HEK293 (cell line): ENCODE measurements at regions not wholly inside any gene's neighbourhood (a gene's known extent, or its start where the extent isn't known, plus 50 kb on each side); places are given as distances from the start of the nearest gene placed in this dataset.

Source experiments
- ZBTB7A ChIP-seq: fragments of 450-650 bp; formaldehyde crosslinking; IDR thresholded peaks from 2 replicates; pipeline ENCODE4 v1.5.1; 2016; ENCODE audit warnings: low read depth, missing biosample characterization, missing genetic modification characterization
- ZNF16 ChIP-seq: fragments of 450-650 bp; formaldehyde crosslinking; IDR thresholded peaks from 2 replicates; pipeline ENCODE4 v1.5.1; 2016; ENCODE audit warnings: low read depth, missing biosample characterization, missing genetic modification characterization
- ZNF169 ChIP-seq: fragments of 450-650 bp; formaldehyde crosslinking; IDR thresholded peaks from 2 replicates; pipeline ENCODE4 v1.5.1; 2016; ENCODE audit warnings: missing biosample characterization, missing genetic modification characterization
- ZNF214 ChIP-seq: fragments of 450-650 bp; formaldehyde crosslinking; IDR thresholded peaks from 2 replicates; pipeline ENCODE4 v1.5.1; 2017; ENCODE audit warnings: missing biosample characterization, mild to moderate bottlenecking, missing genetic modification characterization, borderline replicate concordance
- ZNF624 ChIP-seq: fragments of 450-650 bp; formaldehyde crosslinking; IDR thresholded peaks from 2 replicates; pipeline ENCODE4 v1.5.1; 2017; ENCODE audit warnings: missing biosample characterization, missing genetic modification characterization
- TF ChIP-seq, protein P1 (sequence below): fragments of 450-650 bp; formaldehyde crosslinking; IDR thresholded peaks from 2 replicates; pipeline ENCODE4 v1.5.1; 2016; ENCODE audit warnings: missing biosample characterization, missing genetic modification characterization
- TF ChIP-seq, protein P2 (sequence below): fragments of 450-650 bp; formaldehyde crosslinking; IDR thresholded peaks from 2 replicates; pipeline ENCODE4 v1.5.1; 2017; ENCODE audit warnings: missing biosample characterization, mild to moderate bottlenecking, missing genetic modification characterization, moderate library complexity
- TF ChIP-seq, protein P3 (sequence below): fragments of 450-650 bp; formaldehyde crosslinking; IDR thresholded peaks from 2 replicates; pipeline ENCODE4 v1.5.1; 2016; ENCODE audit warnings: missing biosample characterization, missing genetic modification characterization
- TF ChIP-seq, protein P4 (sequence below): fragments of 450-650 bp; formaldehyde crosslinking; IDR thresholded peaks from 2 replicates; pipeline ENCODE4 v1.5.1; 2016; ENCODE audit warnings: missing biosample characterization, missing genetic modification characterization

DNA sequence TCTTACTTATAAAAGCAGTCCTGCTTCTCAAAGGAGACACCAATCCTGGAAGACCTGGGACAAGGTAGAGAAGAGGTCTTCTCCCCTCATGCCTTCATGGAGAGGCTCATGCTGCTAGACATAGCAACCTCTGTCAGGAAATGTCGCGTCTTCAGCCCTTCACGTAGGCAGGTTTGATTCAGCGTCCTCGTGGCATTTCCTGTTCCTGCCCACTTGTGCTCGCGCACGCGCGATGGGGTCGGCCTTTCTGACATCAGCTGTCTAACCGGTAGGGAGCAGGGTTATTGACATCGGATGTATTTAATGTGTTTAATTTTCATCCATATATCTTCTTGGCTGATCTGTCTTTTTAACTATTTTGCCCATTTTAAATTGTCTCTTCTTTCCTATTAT, 292.4 kb downstream of the THBS2 start:
- TF ChIP-seq, protein P1, sequence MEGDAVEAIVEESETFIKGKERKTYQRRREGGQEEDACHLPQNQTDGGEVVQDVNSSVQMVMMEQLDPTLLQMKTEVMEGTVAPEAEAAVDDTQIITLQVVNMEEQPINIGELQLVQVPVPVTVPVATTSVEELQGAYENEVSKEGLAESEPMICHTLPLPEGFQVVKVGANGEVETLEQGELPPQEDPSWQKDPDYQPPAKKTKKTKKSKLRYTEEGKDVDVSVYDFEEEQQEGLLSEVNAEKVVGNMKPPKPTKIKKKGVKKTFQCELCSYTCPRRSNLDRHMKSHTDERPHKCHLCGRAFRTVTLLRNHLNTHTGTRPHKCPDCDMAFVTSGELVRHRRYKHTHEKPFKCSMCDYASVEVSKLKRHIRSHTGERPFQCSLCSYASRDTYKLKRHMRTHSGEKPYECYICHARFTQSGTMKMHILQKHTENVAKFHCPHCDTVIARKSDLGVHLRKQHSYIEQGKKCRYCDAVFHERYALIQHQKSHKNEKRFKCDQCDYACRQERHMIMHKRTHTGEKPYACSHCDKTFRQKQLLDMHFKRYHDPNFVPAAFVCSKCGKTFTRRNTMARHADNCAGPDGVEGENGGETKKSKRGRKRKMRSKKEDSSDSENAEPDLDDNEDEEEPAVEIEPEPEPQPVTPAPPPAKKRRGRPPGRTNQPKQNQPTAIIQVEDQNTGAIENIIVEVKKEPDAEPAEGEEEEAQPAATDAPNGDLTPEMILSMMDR (tag by site-specific recombination): no peak
- TF ChIP-seq, protein P2, sequence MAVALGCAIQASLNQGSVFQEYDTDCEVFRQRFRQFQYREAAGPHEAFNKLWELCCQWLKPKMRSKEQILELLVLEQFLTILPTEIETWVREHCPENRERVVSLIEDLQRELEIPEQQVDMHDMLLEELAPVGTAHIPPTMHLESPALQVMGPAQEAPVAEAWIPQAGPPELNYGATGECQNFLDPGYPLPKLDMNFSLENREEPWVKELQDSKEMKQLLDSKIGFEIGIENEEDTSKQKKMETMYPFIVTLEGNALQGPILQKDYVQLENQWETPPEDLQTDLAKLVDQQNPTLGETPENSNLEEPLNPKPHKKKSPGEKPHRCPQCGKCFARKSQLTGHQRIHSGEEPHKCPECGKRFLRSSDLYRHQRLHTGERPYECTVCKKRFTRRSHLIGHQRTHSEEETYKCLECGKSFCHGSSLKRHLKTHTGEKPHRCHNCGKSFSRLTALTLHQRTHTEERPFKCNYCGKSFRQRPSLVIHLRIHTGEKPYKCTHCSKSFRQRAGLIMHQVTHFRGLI (tag by site-specific recombination): no peak
- TF ChIP-seq, protein P3, sequence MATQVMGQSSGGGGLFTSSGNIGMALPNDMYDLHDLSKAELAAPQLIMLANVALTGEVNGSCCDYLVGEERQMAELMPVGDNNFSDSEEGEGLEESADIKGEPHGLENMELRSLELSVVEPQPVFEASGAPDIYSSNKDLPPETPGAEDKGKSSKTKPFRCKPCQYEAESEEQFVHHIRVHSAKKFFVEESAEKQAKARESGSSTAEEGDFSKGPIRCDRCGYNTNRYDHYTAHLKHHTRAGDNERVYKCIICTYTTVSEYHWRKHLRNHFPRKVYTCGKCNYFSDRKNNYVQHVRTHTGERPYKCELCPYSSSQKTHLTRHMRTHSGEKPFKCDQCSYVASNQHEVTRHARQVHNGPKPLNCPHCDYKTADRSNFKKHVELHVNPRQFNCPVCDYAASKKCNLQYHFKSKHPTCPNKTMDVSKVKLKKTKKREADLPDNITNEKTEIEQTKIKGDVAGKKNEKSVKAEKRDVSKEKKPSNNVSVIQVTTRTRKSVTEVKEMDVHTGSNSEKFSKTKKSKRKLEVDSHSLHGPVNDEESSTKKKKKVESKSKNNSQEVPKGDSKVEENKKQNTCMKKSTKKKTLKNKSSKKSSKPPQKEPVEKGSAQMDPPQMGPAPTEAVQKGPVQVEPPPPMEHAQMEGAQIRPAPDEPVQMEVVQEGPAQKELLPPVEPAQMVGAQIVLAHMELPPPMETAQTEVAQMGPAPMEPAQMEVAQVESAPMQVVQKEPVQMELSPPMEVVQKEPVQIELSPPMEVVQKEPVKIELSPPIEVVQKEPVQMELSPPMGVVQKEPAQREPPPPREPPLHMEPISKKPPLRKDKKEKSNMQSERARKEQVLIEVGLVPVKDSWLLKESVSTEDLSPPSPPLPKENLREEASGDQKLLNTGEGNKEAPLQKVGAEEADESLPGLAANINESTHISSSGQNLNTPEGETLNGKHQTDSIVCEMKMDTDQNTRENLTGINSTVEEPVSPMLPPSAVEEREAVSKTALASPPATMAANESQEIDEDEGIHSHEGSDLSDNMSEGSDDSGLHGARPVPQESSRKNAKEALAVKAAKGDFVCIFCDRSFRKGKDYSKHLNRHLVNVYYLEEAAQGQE (tag by site-specific recombination): no peak
- TF ChIP-seq ZNF16 (tag by site-specific recombination) (no peak), ZNF624 (no peak), ZNF214 (tag by site-specific recombination) (no peak), ZNF169 (tag by site-specific recombination) (no peak), ZBTB7A (tag by site-specific recombination) (no peak)
- TF ChIP-seq, protein P4, sequence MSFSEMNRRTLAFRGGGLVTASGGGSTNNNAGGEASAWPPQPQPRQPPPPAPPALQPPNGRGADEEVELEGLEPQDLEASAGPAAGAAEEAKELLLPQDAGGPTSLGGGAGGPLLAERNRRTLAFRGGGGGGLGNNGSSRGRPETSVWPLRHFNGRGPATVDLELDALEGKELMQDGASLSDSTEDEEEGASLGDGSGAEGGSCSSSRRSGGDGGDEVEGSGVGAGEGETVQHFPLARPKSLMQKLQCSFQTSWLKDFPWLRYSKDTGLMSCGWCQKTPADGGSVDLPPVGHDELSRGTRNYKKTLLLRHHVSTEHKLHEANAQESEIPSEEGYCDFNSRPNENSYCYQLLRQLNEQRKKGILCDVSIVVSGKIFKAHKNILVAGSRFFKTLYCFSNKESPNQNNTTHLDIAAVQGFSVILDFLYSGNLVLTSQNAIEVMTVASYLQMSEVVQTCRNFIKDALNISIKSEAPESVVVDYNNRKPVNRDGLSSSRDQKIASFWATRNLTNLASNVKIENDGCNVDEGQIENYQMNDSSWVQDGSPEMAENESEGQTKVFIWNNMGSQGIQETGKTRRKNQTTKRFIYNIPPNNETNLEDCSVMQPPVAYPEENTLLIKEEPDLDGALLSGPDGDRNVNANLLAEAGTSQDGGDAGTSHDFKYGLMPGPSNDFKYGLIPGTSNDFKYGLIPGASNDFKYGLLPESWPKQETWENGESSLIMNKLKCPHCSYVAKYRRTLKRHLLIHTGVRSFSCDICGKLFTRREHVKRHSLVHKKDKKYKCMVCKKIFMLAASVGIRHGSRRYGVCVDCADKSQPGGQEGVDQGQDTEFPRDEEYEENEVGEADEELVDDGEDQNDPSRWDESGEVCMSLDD (tag by site-specific recombination): no peak
